Mammary epithelial cell (primary cell): ENCODE measurements at regions not wholly inside any gene's neighbourhood (a gene's known extent, or its start where the extent isn't known, plus 50 kb on each side); places are given as distances from the start of the nearest gene placed in this dataset.

Experiments used
- CTCF ChIP-seq, 2 donors: IDR thresholded peaks in 1 of 2; conservative IDR thresholded peaks in 1 of 2; 2 replicates each; pipeline ENCODE4 v1.5.1; 2011 to 2012; ENCODE audit warnings: inconsistent platforms in 2 of 2, low read length in 2 of 2, mild to moderate bottlenecking in 2 of 2, control low read depth in 1 of 2, low read depth in 1 of 2; ENCODE audit not compliant: insufficient read depth in 1 of 2; ENCODE audit errors: extremely low read depth in 1 of 2
- EZH2 ChIP-seq: IDR thresholded peaks from 2 replicates; pipeline ENCODE4 v1.6.1; 2012; ENCODE audit warnings: low read length, inconsistent platforms, borderline replicate concordance

- TF ChIP-seq EZH2 (no peak), CTCF (conservative IDR thresholded peaks at IDR 0.05 in 1 of 2, IDR thresholded peaks at IDR 0.05 in 1 of 2; ENCODE audit: extremely low read depth in 1 of 2, insufficient read depth in 1 of 2, low read depth in 1 of 2, low read length in 2 of 2) (no peak)
Measured at GRCh38 chr1:181204530-181204929, 116.0 kb downstream of the IER5 start.
